CD14-positive monocyte (primary cell): ENCODE measurements at regions not wholly inside any gene's neighbourhood (a gene's known extent, or its start where the extent isn't known, plus 50 kb on each side); places are given as distances from the start of the nearest gene placed in this dataset.

Source experiments
- DNase-seq, 3 donors: peaks; one replicate each; pipeline ENCODE4 v3.0.0-alpha.2; 2011 to 2022
- H2AFZ ChIP-seq: 2 replicates; pipeline ENCODE4 v1.6.0; 2012; ENCODE audit warnings: mild to moderate bottlenecking, low read depth, low read length, inconsistent platforms; ENCODE audit not compliant: insufficient read depth, poor library complexity, severe bottlenecking
- H3K27ac ChIP-seq, 2 donors: 1 replicate in 1 of 2; 2 replicates in 1 of 2; pipeline ENCODE4 v1.5.1; 2012 to 2013; ENCODE audit warnings: low read length in 2 of 2, control low read depth in 1 of 2, inconsistent platforms in 1 of 2, low read depth in 1 of 2, mild to moderate bottlenecking in 1 of 2
- H3K27me3 ChIP-seq, 2 donors: one replicate each; pipeline versions ENCODE4 v1.6.0 to v1.6.1; 2011 to 2013; ENCODE audit warnings: low read length in 2 of 2; ENCODE audit not compliant: control insufficient read depth in 2 of 2, insufficient read depth in 2 of 2
- H3K36me3 ChIP-seq, 2 donors: replicated peaks in 1 of 2; 1 replicate in 1 of 2; 2 replicates in 1 of 2; pipeline versions ENCODE4 v1.5.1 to v1.6.1; 2012 to 2013; ENCODE audit warnings: low read length in 2 of 2, control low read depth in 1 of 2, inconsistent platforms in 1 of 2, mild to moderate bottlenecking in 1 of 2; ENCODE audit not compliant: insufficient read depth in 2 of 2, control insufficient read depth in 1 of 2
- H3K4me1 ChIP-seq, 2 donors: 1 replicate in 1 of 2; 2 replicates in 1 of 2; pipeline versions ENCODE4 v1.5.1 to v1.6.1; 2012 to 2013; ENCODE audit warnings: low read length in 2 of 2, control low read depth in 1 of 2, inconsistent platforms in 1 of 2, mild to moderate bottlenecking in 1 of 2, moderate library complexity in 1 of 2; ENCODE audit not compliant: insufficient read depth in 2 of 2, control insufficient read depth in 1 of 2
- H3K4me2 ChIP-seq: replicated peaks from 2 replicates; pipeline ENCODE3; 2012; ENCODE audit warnings: low read length, moderate library complexity, mild to moderate bottlenecking; ENCODE audit not compliant: poor library complexity, severe bottlenecking; ENCODE audit errors: extremely low read depth
- H3K4me3 ChIP-seq, 3 experiments: fragments of 200-600 bp in 1 of 3; sonication (generic) in 1 of 3; replicated peaks in 1 of 3; 1 replicate in 2 of 3; 2 replicates in 1 of 3; pipeline ENCODE4 v1.5.1; 2011 to 2013; ENCODE audit warnings: low read length in 3 of 3, mild to moderate bottlenecking in 3 of 3, control low read depth in 2 of 3, low read depth in 2 of 3, inconsistent platforms in 1 of 3, moderate library complexity in 1 of 3
- H3K79me2 ChIP-seq: 2 replicates; pipeline ENCODE4 v1.6.0; 2012; ENCODE audit warnings: mild to moderate bottlenecking, control low read depth, inconsistent platforms, low read length, moderate library complexity; ENCODE audit not compliant: insufficient read depth
- H3K9ac ChIP-seq: 2 replicates; pipeline ENCODE4 v1.6.0; 2017; ENCODE audit warnings: low read length, mild to moderate bottlenecking; ENCODE audit not compliant: insufficient read depth, poor library complexity, severe bottlenecking
- H3K9me3 ChIP-seq, 2 donors: replicated peaks in 1 of 2; 1 replicate in 1 of 2; 2 replicates in 1 of 2; pipeline versions ENCODE4 v1.5.1 to v1.6.1; 2012 to 2013; ENCODE audit warnings: low read length in 2 of 2, control low read depth in 1 of 2; ENCODE audit not compliant: control insufficient read depth in 1 of 2, insufficient read depth in 1 of 2
- H4K20me1 ChIP-seq: 2 replicates; pipeline ENCODE4 v1.6.0; 2012; ENCODE audit warnings: mild to moderate bottlenecking, low read length, control low read depth, moderate library complexity; ENCODE audit not compliant: insufficient read depth
- H3K27ac Mint-ChIP-seq, 7 donors: one replicate each; pipeline ENCODE4 v1.8.0; 2020; ENCODE audit warnings: mild to moderate bottlenecking in 7 of 7, mixed read lengths in 7 of 7, moderate library complexity in 6 of 7, inconsistent platforms in 2 of 7
- H3K27me3 Mint-ChIP-seq, 3 donors: one replicate each; pipeline ENCODE4 v1.8.0; 2021 to 2022; ENCODE audit warnings: low read depth in 3 of 3, mild to moderate bottlenecking in 3 of 3, mixed read lengths in 3 of 3, moderate library complexity in 3 of 3, inconsistent platforms in 1 of 3
- H3K36me3 Mint-ChIP-seq, 2 donors: one replicate each; pipeline ENCODE4 v1.8.0; 2020; ENCODE audit warnings: mixed read lengths in 2 of 2, inconsistent platforms in 1 of 2, mild to moderate bottlenecking in 1 of 2
- H3K4me1 Mint-ChIP-seq: one replicate; pipeline ENCODE4 v1.8.0; 2020; ENCODE audit warnings: mild to moderate bottlenecking, mixed read lengths
- H3K4me3 Mint-ChIP-seq, 2 donors: one replicate each; pipeline ENCODE4 v1.8.0; 2020; ENCODE audit warnings: mild to moderate bottlenecking in 2 of 2, mixed read lengths in 2 of 2, moderate library complexity in 1 of 2
- H3K9me3 Mint-ChIP-seq, 7 donors: one replicate each; pipeline ENCODE4 v1.8.0; 2020 to 2022; ENCODE audit warnings: mixed read lengths in 7 of 7, mild to moderate bottlenecking in 6 of 7, moderate library complexity in 6 of 7, inconsistent platforms in 2 of 7
- WGBS: methylation state at CpG from one replicate; pipeline ENCODE4 v1.1.5; 2013; ENCODE audit warnings: missing lambda C conversion rate; ENCODE audit not compliant: insufficient coverage; 5-methylcytosine and 5-hydroxymethylcytosine counted together
- intact Hi-C, 2 donors: fragments of 100-400 bp; cut with micrococcal nuclease; formaldehyde crosslinking; loops; one replicate each; pipeline versions ENCODE4 v1.15.0 to v1.15.1; 2023
- TF ChIP-seq, protein P1 (sequence below): fragments of 200-600 bp; IDR thresholded peaks from one replicate; pipeline ENCODE4 v1.8.0; 2022; ENCODE audit warnings: antibody characterized with exemption, mild to moderate bottlenecking

DNA sequence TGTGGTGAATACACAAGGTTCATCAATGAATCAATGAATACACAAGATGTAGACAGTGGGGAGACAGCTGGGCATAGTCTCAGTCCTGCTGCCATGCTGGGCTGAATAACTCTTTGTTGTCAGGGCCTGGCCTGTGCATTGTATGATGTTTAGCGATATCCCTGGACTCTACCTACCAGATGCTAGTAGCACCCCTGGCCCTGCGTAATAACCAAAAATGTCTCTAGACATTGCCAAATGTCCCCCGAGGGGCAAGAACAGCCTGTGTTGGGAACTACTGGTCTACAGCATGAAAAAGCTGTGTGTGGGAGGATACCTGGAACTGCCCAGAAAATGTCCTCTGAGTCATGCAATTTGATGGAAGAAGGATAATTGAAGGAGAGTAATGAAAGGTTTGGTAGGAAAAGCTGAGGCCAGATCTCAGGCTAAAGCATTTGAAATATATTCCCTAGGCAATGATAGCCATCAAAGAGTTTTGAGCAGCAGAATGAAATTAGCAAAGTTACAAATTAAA, 128.2 kb downstream of the TMEM30B start:
- H2AFZ ChIP-seq: no peak overlapping the region
- 80% methylated on average over 1 of the region's 3 CpGs for WGBS
- no peak overlapping the region for H3K4me3 Mint-ChIP-seq
- no peak overlapping the region for H3K4me2 ChIP-seq
- TF ChIP-seq, protein P1, sequence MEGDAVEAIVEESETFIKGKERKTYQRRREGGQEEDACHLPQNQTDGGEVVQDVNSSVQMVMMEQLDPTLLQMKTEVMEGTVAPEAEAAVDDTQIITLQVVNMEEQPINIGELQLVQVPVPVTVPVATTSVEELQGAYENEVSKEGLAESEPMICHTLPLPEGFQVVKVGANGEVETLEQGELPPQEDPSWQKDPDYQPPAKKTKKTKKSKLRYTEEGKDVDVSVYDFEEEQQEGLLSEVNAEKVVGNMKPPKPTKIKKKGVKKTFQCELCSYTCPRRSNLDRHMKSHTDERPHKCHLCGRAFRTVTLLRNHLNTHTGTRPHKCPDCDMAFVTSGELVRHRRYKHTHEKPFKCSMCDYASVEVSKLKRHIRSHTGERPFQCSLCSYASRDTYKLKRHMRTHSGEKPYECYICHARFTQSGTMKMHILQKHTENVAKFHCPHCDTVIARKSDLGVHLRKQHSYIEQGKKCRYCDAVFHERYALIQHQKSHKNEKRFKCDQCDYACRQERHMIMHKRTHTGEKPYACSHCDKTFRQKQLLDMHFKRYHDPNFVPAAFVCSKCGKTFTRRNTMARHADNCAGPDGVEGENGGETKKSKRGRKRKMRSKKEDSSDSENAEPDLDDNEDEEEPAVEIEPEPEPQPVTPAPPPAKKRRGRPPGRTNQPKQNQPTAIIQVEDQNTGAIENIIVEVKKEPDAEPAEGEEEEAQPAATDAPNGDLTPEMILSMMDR: no peak
- no peaks in the 10 kb centered on the region for H4K20me1 ChIP-seq
- no peak overlapping the region for H3K4me3 ChIP-seq
- H3K27me3 Mint-ChIP-seq: peaks cover 2 to 10% (median 6%) of the 10 kb centered on the region in 3 donors
- intact Hi-C loops: no loop called here
- no peaks in the 10 kb centered on the region for H3K4me1 Mint-ChIP-seq
- no peak overlapping the region for H3K27ac ChIP-seq
- no peaks in the 10 kb centered on the region for H3K36me3 ChIP-seq
- peak overlapping the region in 1 of 7 donors; percentile 6 for H3K27ac Mint-ChIP-seq
- peaks cover 0 to 5% of the 10 kb centered on the region in 2 donors for H3K4me1 ChIP-seq
- H3K27me3 ChIP-seq: no peaks in the 10 kb centered on the region
- no peaks in the 10 kb centered on the region for H3K9me3 ChIP-seq
- peaks cover 0 to 6% (median under 1%) of the 10 kb centered on the region in 7 donors for H3K9me3 Mint-ChIP-seq
- DNase-seq: no peak
- H3K36me3 Mint-ChIP-seq: no peaks in the 10 kb centered on the region
- no peak overlapping the region for H3K9ac ChIP-seq
- H3K79me2 ChIP-seq: no peaks in the 10 kb centered on the region

DNA sequence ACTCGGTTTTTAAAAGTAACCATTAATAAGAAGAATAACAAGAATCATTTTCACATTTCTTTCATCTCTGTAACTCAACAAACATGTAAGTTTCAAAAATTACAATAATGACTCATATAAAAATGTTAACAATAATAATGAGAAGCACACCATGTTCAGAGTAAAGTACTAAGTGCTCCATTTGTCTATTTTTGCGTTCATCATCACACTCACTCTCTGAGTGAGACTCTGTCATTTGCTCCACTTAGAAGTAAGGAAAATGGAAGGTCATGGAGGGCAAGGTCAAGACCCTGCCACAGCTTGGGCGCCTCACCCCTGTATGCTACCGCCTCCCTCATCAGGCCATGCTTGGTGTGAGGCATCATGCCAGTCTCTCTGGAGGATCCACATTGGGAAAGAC, 129.9 kb downstream of the TMEM30B start:
- no peak overlapping the region for H3K9ac ChIP-seq
- H3K79me2 ChIP-seq: no peaks in the 10 kb centered on the region
- TF ChIP-seq, protein P1: no peak
- peaks cover 0 to 6% (median 3%) of the 10 kb centered on the region in 7 donors for H3K9me3 Mint-ChIP-seq
- no peaks in the 10 kb centered on the region for H3K9me3 ChIP-seq
- no peak overlapping the region for H3K4me2 ChIP-seq
- no peak overlapping the region for H2AFZ ChIP-seq
- WGBS: 100% methylated on average over 2 of the region's 4 CpGs
- no peak overlapping the region for H3K4me3 Mint-ChIP-seq
- H3K27ac ChIP-seq: no peak overlapping the region
- H3K27me3 ChIP-seq: no peaks in the 10 kb centered on the region
- H4K20me1 ChIP-seq: no peaks in the 10 kb centered on the region
- no peak for DNase-seq
- no peak overlapping the region for H3K4me3 ChIP-seq
- H3K27ac Mint-ChIP-seq: no peak overlapping the region
- H3K36me3 ChIP-seq: no peaks in the 10 kb centered on the region
- H3K4me1 Mint-ChIP-seq: no peaks in the 10 kb centered on the region
- no peaks in the 10 kb centered on the region for H3K36me3 Mint-ChIP-seq
- H3K4me1 ChIP-seq: peaks cover 0 to 5% of the 10 kb centered on the region in 2 donors
- peaks cover 2 to 9% (median 8%) of the 10 kb centered on the region in 3 donors for H3K27me3 Mint-ChIP-seq
- intact Hi-C loops: no loop called here
